ENCODE measurements at regions not wholly inside any gene's neighbourhood (a gene's known extent, or its start where the extent isn't known, plus 50 kb on each side); places are given as distances from the start of the nearest gene placed in this dataset.
"Not testable (repeated sequence)": the region's sequence is repeated elsewhere in the genome, so short reads cannot be mapped to it uniquely, and the experiment has no call there.

GRCh38 chr14:106803379-106803778, 1277.0 kb downstream of the TMEM121 start:
- DNase-seq (ENCODE audit: insufficient read length, low spot score) (no peak), FAIRE-seq (no peak)
- no peak for TF ChIP-seq CTCF (IDR thresholded peaks at IDR 0.05; ENCODE audit: insufficient read depth, missing control alignments)

GRCh38 chr14:106807493-106807892, 1281.1 kb downstream of the TMEM121 start:
- TF ChIP-seq CTCF (IDR thresholded peaks at IDR 0.05; ENCODE audit: insufficient read depth, missing control alignments) = no peak
- FAIRE-seq = no peak

GRCh38 chr14:106808458-106808857, 1282.1 kb downstream of the TMEM121 start:
- no peak for TF ChIP-seq CTCF (IDR thresholded peaks at IDR 0.05; ENCODE audit: insufficient read depth, missing control alignments)
- no peak for FAIRE-seq
- no peak for DNase-seq (ENCODE audit: insufficient read length, low spot score)

More at GRCh38 chr14:106807493-106807892, 1281.1 kb downstream of the TMEM121 start:
- DNase-seq (ENCODE audit: insufficient read length, low spot score) = no peak

- DNase-seq (ENCODE audit: insufficient read length, low spot score) (no peak), FAIRE-seq (no peak)
- no peak for TF ChIP-seq CTCF (IDR thresholded peaks at IDR 0.05; ENCODE audit: insufficient read depth, missing control alignments)
These were observed 1282.5 kb downstream of the TMEM121 start for GRCh38 chr14:106808907-106809306.

GRCh38 chr14:106809615-106810014, 1283.2 kb downstream of the TMEM121 start:
- TF ChIP-seq CTCF (IDR thresholded peaks at IDR 0.05; ENCODE audit: insufficient read depth, missing control alignments) = no peak
- FAIRE-seq = no peak
- DNase-seq (ENCODE audit: insufficient read length, low spot score) = no peak

GRCh38 chr14:106810168-106810567, 1283.8 kb downstream of the TMEM121 start:
- FAIRE-seq; DNase-seq (ENCODE audit: insufficient read length, low spot score): not testable (repeated sequence)

GRCh38 chr14:106811162-106811561, 1284.8 kb downstream of the TMEM121 start:
- FAIRE-seq = no peak
- TF ChIP-seq CTCF (IDR thresholded peaks at IDR 0.05; ENCODE audit: insufficient read depth, missing control alignments) = no peak
- no peak for DNase-seq (ENCODE audit: insufficient read length, low spot score)
